ENCODE measurements at regions not wholly inside any gene's neighbourhood (a gene's known extent, or its start where the extent isn't known, plus 50 kb on each side); places are given as distances from the start of the nearest gene placed in this dataset.
A peak's percentile ranks its signal among the peaks of the same experiment; 100 is the strongest.

DNA sequence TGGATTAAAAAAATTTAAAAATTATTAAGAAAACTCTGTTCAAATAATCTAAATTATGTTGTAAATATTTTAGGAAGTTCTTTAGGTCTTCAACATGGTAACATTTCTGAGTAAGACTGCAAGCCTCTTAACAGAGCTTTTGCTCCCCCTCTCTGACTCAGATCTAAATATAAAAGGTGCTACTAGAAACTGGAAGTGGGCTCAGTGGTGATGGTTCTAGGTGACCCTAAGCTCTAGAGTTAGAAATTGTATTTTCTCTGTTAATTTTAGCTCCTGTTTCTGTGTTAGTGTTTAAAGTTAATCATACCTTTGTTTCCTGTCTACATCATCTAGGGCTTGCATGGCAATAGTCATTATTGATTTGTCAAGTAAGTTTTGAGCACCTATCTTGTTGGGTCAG lies 159.9 kb upstream of the MEIS2 start:
- no peak for DNase-seq (ENCODE audit: low spot score)

DNA sequence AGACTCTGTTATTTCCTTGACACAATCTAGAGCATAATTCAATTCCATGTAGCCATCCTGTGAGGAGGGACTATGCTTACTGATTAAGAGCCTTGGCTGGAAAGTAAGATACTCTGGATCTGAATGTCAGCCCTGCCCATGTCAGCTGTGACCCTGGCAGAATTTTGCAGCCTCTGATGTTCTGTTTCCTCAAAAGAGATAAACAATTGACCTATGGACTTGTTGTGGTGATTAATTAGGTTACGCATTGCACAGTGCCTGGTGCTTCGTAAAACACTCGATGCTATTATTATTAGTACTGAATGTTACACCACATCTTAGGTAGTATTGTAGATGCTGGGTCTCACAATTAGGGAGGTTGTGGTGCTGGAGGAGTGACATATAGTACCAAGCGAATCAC lies 161.3 kb upstream of the MEIS2 start:
- no peak for DNase-seq (ENCODE audit: low spot score)

DNA sequence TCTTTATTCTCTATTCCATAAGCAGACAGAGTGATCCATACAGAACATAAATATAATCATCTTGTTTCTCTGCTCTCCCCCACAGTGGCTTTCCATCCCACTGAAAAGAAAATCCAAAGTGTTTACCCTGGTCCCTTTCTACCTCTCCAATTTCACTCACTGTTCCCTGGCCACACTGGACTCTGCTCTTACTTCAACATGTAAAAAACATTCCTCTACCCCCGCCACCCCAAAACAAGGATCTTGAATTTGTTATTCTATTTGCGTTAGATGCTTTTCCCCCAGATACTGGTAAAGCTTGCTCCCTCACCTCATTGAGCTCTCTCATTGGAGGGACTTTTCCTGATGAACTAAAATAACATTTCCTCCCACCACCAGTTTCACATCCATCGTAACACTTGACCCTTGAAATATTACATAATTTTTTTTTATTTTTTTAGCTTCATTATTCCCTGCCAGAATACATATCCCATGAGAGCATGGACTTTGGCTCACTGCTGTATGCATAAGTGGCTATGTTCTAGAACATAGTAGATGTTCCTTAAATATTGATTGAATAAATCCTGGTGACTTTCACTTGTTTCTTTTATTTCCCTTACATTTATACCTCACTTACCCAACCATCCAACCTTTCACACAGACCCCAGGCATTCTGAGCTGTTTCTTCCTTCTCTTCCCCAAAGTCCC lies 162.7 kb upstream of the MEIS2 start:
- no peak for DNase-seq (ENCODE audit: low spot score)

DNA sequence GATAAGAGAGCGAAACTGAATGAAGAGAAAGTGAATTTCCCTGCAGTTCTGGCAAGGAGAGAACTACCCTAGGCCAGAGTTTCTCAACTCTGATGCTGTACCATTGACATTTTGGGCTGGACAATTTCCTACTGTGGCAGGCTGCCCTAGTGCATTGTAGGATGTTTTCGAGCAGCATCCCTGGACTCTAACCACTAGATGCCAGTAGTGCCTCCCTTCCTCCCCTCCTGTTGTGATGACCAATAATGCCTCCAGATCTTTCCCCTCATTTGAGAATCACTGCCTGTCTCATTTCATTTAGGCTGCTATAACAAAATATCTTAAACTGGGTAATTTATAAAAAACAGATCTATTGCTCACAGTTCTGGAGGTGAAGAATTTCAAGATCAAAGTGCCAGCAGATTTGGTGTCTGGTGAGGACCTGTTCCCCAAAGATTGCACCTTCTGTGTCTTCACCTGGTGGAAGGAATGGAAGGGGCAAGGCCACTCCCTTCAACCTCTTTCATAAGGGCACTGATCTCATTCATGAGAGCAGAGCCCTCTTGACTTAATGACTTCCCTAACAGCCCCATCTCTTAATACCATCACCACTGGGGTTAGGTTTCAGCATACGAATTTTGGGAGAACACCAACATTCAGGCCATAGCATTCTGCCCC lies 188.9 kb upstream of the MEIS2 start:
- DNase-seq (ENCODE audit: low spot score): peak; percentile 4

DNA sequence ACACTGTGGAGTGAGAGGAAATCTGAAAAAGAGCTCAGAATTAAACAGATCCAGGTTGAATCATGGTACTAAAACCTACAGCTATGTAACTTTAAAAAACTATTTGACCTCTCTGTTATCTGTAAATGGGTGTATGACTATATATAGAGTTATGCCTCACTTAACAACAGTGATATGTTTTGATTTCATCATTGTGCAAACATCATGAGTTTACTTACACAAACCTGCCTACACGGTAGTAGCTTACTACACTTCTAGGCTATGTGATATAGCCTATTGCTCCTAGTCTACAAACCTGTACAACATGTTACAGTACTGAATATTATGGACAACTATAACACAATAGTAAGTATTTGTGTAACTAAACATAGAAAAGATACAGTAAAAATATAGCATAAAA lies 191.6 kb upstream of the MEIS2 start:
- no peak for DNase-seq (ENCODE audit: low spot score)

DNA sequence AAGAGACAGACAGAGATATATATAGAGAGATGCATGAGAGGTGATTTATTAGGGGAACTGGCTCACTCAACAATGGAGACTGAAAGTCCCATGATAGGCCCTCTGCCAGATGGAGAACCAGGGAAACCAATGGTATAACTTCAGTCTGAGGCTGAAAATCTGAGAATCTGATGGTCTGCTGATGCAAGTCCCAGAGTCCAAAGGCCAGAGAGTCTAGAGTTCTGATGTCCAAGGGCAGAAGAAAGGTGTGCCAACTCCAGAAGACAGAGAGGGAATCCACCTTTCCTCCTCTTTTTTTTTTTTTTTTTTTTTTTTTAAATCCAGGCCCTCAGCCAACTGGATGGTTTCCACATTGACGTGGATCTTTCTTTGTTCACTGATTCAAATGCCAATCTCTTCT lies 197.9 kb upstream of the MEIS2 start:
- no peak for DNase-seq (ENCODE audit: low spot score)

DNA sequence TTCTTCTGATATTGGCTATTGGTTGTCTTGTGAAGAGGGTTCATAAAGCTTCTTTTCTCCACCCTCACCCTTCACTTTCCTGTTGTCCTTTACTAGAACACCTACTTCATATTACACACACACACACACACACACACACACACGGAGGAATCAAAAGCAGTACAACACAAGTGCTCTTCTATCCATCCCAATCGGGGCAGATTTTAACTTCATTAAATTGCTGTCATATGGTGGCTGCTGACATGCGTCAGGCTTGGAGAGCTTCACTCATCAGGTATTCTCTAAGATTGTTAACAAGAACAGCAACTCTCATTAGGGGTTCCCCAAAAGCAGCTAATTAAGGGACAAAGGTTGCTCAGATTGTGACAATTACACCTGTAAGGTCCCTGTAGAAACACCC lies 239.1 kb upstream of the MEIS2 start:
- no peak for DNase-seq (ENCODE audit: low spot score)

DNA sequence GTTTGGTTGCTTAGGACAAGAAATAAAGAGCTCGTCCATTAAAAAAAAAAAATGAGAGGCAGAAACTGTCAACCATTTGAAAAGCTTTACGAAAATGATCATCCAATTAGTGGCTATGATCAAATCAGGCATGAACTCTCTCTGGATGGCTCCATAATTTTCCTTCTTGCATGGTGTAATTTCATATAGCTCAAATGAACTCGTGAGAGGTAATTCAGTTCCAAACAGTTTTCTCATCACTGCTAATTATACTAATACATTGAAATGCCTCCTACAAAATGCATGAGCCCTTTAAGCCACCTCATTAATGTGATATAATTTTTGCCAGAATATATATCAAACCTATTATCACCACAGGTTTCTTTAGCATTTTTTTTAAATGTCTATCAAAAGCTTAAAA lies 239.5 kb upstream of the MEIS2 start:
- no peak for DNase-seq (ENCODE audit: low spot score)

DNA sequence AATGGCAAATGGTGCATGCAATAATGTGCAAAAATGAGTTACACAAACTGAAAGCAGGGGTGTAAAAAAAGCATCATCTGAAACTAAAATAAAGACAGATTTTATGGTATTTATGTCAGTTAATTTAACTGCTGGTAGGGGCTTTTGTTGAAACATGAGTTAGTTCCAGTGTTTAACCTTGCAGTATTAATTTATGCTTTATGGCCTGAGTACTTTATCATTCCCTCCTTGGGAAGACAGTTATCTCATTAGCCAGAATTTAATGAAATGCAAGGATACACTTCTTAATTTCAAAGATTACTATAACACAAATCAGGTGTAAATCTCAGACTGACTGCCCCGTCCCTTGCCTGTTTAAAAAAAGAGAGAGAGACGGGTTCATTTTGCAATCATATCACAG lies 240.1 kb upstream of the MEIS2 start:
- no peak for DNase-seq (ENCODE audit: low spot score)

DNA sequence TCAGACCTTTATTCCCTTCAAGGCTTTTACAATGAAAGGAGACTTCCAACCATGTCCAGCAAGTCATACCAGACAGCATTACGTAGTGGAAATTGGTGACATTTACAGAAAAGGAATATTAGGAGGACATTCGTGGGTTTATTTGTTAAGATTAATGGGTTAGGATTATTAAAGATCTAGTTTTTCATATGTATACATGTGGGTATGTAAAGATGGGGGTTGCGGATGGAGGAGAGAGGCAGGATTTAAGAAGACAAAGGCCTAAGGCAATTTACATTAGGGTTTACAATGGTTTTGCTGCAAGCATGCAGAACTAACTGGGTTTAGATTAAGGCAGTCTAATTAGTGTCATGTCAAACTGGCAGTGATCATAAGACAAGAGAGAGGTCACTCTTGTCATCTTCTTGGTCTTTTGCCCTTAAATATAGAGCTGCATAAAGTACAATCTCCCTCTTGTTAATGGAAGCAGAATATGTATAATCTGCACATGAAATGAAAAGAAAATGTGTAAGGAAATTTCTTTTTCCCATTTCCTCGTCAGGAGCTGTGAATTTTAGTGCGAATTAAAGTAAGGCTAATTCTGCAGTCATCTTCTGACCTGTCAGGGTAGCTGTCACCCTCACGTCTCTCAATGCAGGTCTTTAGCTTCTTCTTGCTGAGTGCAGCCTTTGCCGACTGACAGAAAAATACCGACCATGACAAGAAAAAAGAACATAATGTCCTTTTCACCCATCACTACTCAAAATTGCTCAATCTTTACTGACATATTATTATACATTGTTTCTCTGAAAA lies 258.9 kb upstream of the MEIS2 start:
- DNase-seq (ENCODE audit: low spot score): no peak

DNA sequence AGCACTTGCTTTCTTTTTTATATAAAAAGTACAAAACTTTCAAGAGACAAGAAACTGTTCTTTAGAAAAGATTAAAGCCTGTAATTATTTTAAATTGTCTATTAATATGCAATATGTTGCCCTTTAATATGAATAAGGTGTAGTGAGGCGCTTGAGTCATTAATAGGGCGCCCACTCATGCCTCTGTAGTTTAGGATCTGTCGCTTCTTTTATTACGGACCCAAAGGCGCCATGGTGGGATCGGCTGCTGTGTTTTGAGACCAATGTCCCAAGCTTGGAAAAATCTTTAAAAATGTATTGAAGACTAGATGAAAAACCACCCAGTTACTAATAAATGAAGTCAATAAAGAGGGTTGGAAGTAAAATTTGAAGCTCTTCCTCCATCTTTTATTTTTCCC lies 259.5 kb upstream of the MEIS2 start:
- DNase-seq (ENCODE audit: low spot score): no peak

DNA sequence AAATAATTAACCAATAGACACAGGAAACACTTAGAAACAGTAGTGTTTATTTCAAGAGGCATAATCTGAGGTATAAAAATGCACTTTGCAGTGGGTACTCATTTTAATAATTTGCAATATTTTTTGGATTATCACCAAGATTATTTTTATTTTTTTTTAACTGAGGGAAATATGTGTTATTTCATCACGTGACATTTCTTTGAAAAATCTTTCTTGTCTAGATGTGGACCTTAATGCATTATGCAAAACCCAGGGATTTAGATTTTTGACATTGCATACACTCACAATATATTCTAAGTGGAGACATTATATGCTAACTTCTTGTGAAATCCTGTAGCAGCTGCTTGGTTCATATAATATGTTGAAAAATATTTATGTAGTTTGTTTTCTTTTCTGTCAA lies 260.4 kb upstream of the MEIS2 start:
- DNase-seq (ENCODE audit: low spot score): no peak

DNA sequence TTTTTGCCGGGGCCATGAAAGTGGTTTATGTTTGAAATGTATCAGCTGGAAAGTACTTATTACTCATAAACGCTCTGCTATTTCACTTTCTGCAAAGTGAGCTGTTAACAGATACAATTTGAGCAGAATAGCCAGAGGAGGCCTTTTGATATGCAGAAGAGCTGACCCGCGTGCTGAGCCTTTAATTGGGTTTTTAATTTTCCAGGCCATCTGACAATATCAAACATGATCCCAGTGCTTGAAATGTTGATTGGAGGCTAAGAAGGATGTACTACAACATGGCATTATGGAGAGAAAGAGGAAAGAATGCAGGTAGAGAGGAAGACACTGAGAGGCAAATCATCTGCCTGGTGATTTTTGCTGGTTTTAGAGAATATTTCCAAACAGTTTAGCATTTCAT lies 261.3 kb upstream of the MEIS2 start:
- no peak for DNase-seq (ENCODE audit: low spot score)

DNA sequence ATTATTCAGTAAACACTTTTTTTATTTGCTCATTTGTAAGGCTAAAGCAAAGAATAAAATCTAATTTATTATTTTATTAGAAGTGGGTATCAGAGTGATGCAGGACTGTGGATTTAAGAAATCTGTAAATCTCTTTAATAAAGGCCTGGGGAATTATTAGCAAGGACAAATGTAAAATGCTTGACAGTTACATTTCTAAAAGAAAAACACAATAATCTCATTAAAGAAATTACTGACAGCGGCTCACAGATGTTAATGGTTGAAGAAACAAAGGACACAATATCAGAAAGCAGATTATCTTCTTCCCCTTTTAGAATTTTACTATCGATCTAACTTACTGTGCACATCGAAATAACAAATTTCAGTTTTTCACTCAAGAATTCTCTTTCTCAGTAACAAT lies 262.1 kb upstream of the MEIS2 start:
- no peak for DNase-seq (ENCODE audit: low spot score)

DNA sequence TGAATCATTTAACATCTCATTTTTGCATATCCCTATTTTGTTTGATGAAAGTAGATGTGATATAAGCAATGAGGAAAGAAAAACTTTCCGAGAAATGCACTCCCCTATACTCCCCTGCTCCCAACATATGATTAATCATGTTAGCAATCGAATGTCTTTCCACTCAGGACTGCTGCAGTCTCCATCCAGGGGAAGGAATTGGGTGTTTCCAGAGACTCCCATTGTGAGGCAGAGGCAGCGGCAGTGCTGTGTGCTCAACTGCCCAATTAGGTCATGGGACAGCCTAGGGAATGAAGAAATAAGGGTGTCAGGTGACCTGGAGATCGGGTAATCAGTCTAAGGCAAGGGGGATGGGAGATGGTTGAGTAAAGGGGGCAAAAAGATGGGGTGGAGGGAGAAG lies 268.6 kb upstream of the MEIS2 start:
- DNase-seq (ENCODE audit: low spot score): no peak

DNA sequence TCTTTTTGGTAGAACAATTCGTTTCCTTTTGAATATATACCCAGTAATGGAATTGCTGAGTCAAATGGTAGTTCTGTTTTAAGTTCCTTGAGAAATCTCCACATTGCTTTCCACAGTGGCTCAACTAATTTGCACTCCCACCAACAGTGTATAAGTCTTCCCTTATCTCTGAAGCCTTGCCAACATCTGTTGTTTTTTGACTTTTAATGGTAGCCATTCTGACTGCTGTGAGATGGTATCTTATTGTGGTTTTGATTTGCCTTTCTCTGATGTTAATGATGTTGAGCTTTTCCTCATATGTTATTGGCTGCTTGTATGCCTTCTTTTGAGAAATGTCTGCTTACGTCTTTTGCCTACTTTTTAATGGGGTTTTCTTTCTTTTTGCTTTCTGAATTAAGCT lies 270.6 kb upstream of the MEIS2 start:
- no peak for DNase-seq (ENCODE audit: low spot score)

DNA sequence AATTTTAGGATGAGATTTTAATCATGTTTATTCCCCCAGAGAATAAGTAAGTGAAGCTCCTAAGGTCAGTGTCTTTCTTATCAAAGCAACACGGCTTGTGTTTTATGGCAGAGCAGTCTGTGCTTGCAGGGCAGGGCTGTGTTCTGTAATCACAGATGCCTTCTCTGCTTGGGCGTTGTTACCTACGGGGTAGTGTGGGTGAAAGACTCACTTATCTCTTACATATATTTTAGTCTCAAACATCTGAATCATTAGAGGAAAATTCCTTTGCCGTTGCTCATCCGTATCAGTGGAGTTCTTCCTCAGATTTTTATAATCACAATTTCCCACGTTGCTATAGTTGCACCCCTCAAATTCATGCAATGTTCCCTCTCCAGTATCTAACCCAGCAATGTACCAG lies 271.7 kb upstream of the MEIS2 start:
- no peak for DNase-seq (ENCODE audit: low spot score)

DNA sequence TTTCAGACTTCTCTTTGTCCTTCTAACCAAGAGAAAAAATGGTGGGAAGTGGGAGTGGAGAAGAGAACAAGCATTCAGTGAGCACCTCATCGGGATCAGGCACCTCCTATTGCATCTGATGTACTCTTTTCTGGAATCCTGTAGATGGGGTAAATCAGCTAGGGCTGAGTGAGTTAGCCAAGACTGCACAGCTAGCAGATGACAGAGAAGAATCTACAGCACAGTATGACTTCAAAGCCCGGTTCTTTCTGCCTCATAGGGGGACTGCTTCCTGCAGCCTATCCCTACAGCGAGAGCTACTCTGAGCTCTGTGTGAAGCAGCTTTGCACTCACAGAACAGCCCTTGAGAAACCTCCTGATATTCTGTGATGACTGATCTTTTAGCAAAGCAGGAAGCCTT lies 275.2 kb upstream of the MEIS2 start:
- DNase-seq (ENCODE audit: low spot score): no peak

DNA sequence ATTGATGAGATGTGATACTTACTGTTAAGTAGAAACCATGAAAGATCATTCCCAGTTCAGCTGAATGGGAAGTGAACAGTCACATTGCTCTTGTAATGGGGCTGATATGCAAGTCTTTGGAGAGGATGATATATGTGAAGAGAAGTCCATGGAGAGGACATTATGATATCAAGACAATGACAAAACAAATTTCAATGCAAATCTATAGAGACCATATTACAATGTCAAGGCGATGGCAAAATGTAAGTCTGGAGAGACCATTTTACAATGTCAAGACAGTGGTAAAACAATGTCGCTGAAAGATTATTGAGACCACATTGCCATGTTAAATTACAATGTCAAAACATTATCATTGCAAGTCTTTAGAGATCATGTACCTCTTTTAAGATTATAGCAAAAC lies 277.1 kb upstream of the MEIS2 start:
- DNase-seq (ENCODE audit: low spot score): no peak

DNA sequence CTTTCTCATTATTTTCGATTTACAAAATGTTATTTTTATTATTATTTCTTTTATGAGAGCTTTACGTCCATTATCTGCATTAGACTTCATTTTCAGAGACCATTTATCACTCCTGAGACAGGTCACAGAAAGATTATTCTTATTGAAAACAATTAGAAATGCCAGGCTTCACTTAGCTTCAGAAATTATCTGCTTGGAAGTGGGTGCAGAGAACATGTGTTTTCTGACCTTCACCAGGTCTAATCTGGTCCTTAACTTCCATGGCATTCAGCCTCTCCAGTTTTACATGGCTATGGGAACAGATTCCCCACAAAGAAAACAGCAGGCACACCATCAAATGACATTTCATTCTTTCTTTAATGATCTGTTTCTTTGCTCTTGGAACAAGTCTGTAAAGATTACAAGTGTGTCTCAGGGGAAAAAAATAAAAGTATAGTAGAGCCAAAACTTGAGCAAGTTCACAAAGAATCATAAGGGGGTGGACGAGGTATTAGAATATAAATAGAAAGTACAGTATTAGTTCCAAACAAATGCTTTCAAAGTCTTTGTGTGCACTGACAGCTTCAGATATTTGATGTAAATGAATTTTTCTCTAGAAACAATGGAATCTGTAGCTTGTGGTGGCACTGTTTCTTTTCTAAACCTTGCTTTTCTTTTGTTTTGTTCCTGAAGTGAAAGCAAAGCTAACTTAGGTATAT lies 294.2 kb upstream of the MEIS2 start:
- DNase-seq (ENCODE audit: low spot score): no peak

DNA sequence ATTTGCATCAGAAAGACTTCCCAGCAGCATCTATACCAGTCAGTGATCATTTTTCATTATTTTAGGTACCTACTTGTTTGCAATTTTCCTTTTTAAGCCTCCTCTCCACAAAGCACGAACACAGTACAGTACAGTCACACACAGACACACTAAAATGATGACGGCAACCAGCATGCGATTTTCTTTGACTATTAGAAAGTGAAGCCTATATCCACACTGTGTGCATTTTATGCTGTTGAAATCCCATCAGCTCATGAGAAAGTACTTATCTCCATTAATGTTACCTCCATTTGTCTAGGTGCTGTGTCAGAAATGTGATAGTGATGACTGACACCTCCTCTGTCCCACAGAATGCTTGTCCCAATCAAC lies 294.7 kb upstream of the MEIS2 start:
- DNase-seq (ENCODE audit: low spot score): no peak

DNA sequence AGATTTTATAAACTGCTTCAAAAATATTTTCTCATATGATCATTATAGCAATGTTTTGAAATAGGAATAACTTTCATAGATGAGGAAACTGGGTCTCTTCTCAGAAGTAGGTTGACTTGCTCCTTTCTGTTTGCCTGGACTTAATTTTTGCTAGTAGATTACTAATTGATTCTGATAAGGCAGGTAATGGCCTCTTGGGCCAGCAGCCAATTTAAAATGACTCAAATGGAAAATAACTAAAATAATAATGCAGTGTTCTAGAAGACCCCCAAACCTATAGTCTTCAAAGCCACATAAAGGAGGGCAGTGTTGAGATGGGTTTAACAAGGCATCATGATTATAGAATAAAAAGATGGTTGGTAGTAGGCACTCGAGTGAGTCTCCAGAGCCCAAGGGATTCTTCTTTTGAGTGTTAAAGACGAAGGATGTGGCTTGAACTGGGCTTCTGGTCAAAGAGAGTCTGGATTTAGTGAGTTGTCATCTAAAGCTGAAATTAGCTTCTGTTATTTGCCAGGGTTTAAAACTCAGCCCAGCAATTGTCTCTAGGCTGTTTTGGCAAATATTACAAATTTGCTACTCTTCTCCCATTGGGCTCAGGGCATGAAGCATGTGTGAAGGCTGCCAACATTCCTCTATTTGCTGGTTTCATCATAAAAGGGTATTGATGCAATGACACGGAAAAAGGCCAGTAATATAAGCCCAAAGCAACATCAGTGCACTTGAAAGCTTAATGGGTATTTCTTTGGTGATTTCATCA lies 297.1 kb upstream of the MEIS2 start:
- DNase-seq (ENCODE audit: low spot score): no peak

Measured in SW480 (cell line).